ENCODE measurements at regions not wholly inside any gene's neighbourhood (a gene's known extent, or its start where the extent isn't known, plus 50 kb on each side); places are given as distances from the start of the nearest gene placed in this dataset.

- TF ChIP-seq POLR2A (IDR thresholded peaks at IDR 0.05), result no peak
- TF ChIP-seq, protein P1, sequence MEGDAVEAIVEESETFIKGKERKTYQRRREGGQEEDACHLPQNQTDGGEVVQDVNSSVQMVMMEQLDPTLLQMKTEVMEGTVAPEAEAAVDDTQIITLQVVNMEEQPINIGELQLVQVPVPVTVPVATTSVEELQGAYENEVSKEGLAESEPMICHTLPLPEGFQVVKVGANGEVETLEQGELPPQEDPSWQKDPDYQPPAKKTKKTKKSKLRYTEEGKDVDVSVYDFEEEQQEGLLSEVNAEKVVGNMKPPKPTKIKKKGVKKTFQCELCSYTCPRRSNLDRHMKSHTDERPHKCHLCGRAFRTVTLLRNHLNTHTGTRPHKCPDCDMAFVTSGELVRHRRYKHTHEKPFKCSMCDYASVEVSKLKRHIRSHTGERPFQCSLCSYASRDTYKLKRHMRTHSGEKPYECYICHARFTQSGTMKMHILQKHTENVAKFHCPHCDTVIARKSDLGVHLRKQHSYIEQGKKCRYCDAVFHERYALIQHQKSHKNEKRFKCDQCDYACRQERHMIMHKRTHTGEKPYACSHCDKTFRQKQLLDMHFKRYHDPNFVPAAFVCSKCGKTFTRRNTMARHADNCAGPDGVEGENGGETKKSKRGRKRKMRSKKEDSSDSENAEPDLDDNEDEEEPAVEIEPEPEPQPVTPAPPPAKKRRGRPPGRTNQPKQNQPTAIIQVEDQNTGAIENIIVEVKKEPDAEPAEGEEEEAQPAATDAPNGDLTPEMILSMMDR (IDR thresholded peaks at IDR 0.05), result no peak
Measured at GRCh38 chr4:19230906-19231545, 1020.7 kb upstream of the SLIT2 start.

Data from esophagus squamous epithelium (tissue), 4 donors.